ENCODE measurements at regions not wholly inside any gene's neighbourhood (a gene's known extent, or its start where the extent isn't known, plus 50 kb on each side); places are given as distances from the start of the nearest gene placed in this dataset.
"Not testable (repeated sequence)": the region's sequence is repeated elsewhere in the genome, so short reads cannot be mapped to it uniquely, and the experiment has no call there.

GRCh38 chr4:106869551-106869950 is 166.6 kb downstream of the DKK2 start:
- DNase-seq = no peak

GRCh38 chr4:106868381-106869035 is 167.6 kb downstream of the DKK2 start:
- DNase-seq = no peak

- no peak for DNase-seq
These were observed 171.9 kb downstream of the DKK2 start for GRCh38 chr4:106864231-106864630.

- no peak for DNase-seq
These were observed 181.4 kb downstream of the DKK2 start for GRCh38 chr4:106854569-106855351.

- DNase-seq = no peak
These were observed 183.7 kb downstream of the DKK2 start for GRCh38 chr4:106852426-106852825.

GRCh38 chr4:106851726-106852125 is 184.4 kb downstream of the DKK2 start:
- no peak for DNase-seq

GRCh38 chr4:106850691-106851090 is 185.4 kb downstream of the DKK2 start:
- DNase-seq = no peak

GRCh38 chr4:106835919-106836318 is 200.2 kb downstream of the DKK2 start:
- DNase-seq = no peak

- no peak for DNase-seq
These were observed 205.2 kb downstream of the DKK2 start for GRCh38 chr4:106830879-106831278.

- no peak for DNase-seq
These were observed 217.3 kb downstream of the DKK2 start for GRCh38 chr4:106818764-106819163.

- DNase-seq = no peak
These were observed 219.6 kb downstream of the DKK2 start for GRCh38 chr4:106816496-106816895.

- DNase-seq = no peak
These were observed 226.0 kb downstream of the DKK2 start for GRCh38 chr4:106810122-106810521.

GRCh38 chr4:106809076-106809475 is 227.0 kb downstream of the DKK2 start:
- DNase-seq = no peak

GRCh38 chr4:106806158-106806797 is 229.8 kb downstream of the DKK2 start:
- DNase-seq = no peak

- no peak for DNase-seq
These were observed 233.0 kb downstream of the DKK2 start for GRCh38 chr4:106803083-106803482.

- DNase-seq = no peak
These were observed 234.7 kb downstream of the DKK2 start for GRCh38 chr4:106801386-106801785.

- DNase-seq = no peak
These were observed 239.2 kb downstream of the DKK2 start for GRCh38 chr4:106796876-106797275.

- no peak for DNase-seq
These were observed 240.8 kb downstream of the DKK2 start for GRCh38 chr4:106795326-106795725.

- no peak for DNase-seq
These were observed 242.2 kb downstream of the DKK2 start for GRCh38 chr4:106793933-106794332.

GRCh38 chr4:106775636-106776035 is 260.5 kb downstream of the DKK2 start:
- no peak for DNase-seq

- DNase-seq = not testable (repeated sequence)
These were observed 262.1 kb downstream of the DKK2 start for GRCh38 chr4:106774055-106774454.

GRCh38 chr4:106773076-106773905 is 262.8 kb downstream of the DKK2 start:
- DNase-seq = no peak

- DNase-seq = no peak
These were observed 268.1 kb downstream of the DKK2 start for GRCh38 chr4:106767991-106768390.

Data from cerebellar nuclear complex (tissue), 1 donor.